ENCODE measurements at regions not wholly inside any gene's neighbourhood (a gene's known extent, or its start where the extent isn't known, plus 50 kb on each side); places are given as distances from the start of the nearest gene placed in this dataset.
"Not testable (repeated sequence)": the region's sequence is repeated elsewhere in the genome, so short reads cannot be mapped to it uniquely, and the experiment has no call there.

- peaks cover 2% of the 10 kb centered on the region; the same call in 1 of the 2 replicates for H3K36me3 ChIP-seq
- H3K9me3 ChIP-seq: peaks cover 3% of the 10 kb centered on the region; the same call in 1 of the 2 replicates
- H3K27me3 ChIP-seq: no peaks in the 10 kb centered on the region
- DNase-seq: no peak
- 0 out of 2 replicates have a peak overlapping the region, but pooled peaks have one; percentile 5 for H3K4me3 ChIP-seq
Measured at GRCh38 chr5:42989190-42989589, 50.9 kb downstream of the ANXA2R start.

DNA sequence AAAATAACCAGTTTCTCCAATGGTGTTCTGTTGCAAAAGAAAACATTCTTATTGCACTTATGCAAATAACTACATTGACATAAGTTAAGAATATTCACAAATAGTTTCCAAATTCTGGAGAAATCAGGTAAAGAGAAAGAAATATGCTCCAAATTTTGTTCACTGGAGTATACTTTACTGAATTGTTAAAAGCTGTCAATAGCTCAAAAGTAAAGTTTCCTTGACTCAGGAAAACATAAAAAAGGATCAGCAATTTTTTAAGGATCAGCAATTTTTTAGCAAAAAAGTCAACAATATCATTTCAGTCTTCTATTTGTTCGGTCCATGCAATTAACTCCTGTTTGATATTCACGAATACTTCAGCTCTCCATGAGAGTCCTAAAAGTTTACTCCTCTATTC is 51.6 kb downstream of the ANXA2R start:
- H3K4me3 ChIP-seq: no peak overlapping the region
- no peak for DNase-seq
- H3K36me3 ChIP-seq: peaks cover 2% of the 10 kb centered on the region; the same call in 1 of the 2 replicates
- peaks cover 4% of the 10 kb centered on the region; the same call in 1 of the 2 replicates for H3K9me3 ChIP-seq
- no peaks in the 10 kb centered on the region for H3K27me3 ChIP-seq

DNA sequence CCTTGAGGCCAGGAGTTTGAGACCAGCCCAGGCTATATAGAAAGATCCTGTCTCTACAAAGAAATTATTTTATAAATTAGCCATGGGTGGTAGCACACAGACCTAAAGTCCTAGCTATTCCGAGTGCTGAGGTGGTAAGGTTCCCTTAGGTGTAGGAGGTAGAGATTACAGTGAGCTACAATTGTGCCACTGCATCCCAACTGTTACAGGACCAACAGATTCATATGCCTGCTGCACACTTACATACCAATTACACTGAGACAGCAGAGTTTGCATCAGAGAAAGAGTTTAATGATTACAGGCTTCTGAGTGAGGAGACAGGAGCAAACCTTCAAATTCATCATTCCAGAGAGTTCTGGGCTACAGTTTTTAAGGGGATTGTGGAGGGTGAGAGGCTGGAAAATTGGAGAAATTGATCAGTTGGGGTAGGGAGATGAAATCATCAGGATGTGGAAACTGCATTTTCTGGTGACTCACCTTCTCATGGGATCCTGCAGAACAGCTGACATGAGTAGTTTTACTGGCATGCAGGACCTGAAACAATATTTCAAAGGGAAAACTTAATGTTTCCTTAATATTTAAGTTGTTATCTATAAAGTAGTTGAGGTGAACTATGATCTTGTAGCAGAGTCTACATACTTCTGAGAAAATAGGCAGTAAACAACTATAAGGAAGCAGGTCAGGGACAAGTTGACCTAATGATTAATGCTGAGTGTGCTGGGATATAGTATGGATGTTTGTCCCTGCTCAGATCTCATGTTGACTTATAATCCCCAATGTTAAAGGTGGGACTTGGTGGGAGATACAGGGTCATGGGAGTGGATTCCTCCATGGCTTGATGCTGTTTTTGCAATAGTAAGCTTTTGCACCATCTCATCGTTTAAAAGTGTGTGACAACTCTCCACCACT is 54.7 kb downstream of the ANXA2R start:
- H3K36me3 ChIP-seq: peaks cover 2% of the 10 kb centered on the region; the same call in 1 of the 2 replicates
- DNase-seq: no peak

GRCh38 chr5:42984307-42984706 is 55.8 kb downstream of the ANXA2R start:
- peaks cover 2% of the 10 kb centered on the region; the same call in 1 of the 2 replicates for H3K36me3 ChIP-seq
- H3K4me3 ChIP-seq: no peak overlapping the region
- peaks cover 4% of the 10 kb centered on the region; the same call in 1 of the 2 replicates for H3K9me3 ChIP-seq
- DNase-seq: no peak
- no peaks in the 10 kb centered on the region for H3K27me3 ChIP-seq

More for the DNA sequence above, 54.7 kb downstream of the ANXA2R start:
- Histone ChIP-seq H3K9me3 (peaks cover 4% of the 10 kb centered on the region; the same call in 1 of the 2 replicates), H3K27me3 (no peaks in the 10 kb centered on the region), H3K4me3 (no peak overlapping the region)

- Histone ChIP-seq H3K36me3 (peaks cover 2% of the 10 kb centered on the region; the same call in 1 of the 2 replicates), H3K9me3 (peaks cover 4% of the 10 kb centered on the region; the same call in 1 of the 2 replicates), H3K4me3 (no peak overlapping the region), H3K27me3 (no peaks in the 10 kb centered on the region)
- DNase-seq: no peak
Measured at GRCh38 chr5:42982107-42982622, 58.0 kb downstream of the ANXA2R start.

DNA sequence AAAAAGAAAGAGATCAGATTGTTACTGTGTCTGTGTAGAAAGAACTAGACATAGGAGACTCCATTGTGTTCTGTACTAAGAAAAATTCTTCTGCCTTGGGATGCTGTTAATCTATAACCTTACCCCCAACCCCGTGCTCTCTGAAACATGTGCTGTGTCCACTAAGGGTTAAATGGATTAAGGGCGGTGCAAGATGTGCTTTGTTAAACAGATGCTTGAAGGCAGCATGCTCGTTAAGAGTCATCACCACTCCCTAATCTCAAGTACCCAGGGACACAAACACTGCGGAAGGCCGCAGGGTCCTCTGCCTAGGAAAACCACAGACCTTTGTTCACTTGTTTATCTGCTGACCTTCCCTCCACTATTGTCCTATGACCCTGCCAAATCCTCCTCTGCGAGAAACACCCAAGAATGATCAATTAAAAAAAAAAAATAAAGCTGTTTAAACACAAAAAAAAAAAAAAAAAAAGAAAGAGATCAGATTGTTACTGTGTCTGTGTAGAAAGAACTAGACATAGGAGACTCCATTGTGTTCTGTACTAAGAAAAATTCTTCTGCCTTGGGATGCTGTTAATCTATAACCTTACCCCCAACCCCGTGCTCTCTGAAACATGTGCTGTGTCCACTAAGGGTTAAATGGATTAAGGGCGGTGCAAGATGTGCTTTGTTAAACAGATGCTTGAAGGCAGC is 58.6 kb downstream of the ANXA2R start:
- not testable (repeated sequence) for DNase-seq, H3K4me3 ChIP-seq, H3K27me3 ChIP-seq, H3K36me3 ChIP-seq, H3K9me3 ChIP-seq

GRCh38 chr5:42981015-42981414 is 59.1 kb downstream of the ANXA2R start:
- H3K4me3 ChIP-seq, H3K27me3 ChIP-seq, DNase-seq, H3K36me3 ChIP-seq, H3K9me3 ChIP-seq: not testable (repeated sequence)

DNA sequence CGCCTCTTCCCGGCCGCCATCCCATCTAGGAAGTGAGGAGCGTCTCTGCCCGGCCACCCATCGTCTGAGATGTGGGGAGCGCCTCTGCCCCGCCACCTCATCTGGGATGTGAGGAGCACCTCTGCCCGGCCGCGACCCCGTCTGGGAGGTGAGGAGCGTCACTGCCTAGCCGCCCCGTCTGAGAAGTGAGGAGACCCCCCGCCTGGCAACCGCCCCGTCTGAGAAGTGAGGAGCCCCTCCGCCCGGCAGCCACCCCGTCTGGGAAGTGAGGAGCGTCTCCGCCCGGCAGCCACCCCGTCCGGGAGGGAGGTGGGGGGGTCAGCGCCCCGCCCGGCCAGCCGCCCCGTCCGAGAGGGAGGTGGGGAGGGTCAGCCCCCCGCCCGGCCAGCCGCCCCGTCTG is 59.7 kb downstream of the ANXA2R start:
- not testable (repeated sequence) for H3K36me3 ChIP-seq, H3K9me3 ChIP-seq, H3K27me3 ChIP-seq, H3K4me3 ChIP-seq, DNase-seq

DNA sequence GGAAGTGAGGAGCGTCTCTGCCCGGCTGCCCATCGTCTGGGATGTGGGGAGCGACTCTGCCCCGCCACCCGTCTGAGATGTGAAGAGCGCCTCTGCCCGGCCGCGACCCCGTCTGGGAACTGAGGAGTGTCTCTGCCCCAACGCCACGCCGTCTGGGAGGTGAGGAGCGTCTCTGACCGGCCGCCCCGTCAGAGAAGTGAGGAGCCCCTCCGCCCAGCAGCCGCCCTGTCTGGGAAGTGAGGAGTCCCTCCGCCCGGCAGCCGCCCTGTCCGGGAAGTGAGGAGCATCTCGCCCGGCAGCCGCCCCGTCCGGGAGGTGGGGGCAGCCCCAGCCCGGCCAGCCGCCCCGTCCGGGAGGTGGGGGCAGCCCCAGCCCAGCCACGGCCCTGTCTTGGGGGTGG is 60.9 kb downstream of the ANXA2R start:
- H3K27me3 ChIP-seq, H3K9me3 ChIP-seq, DNase-seq, H3K36me3 ChIP-seq, H3K4me3 ChIP-seq: not testable (repeated sequence)

GRCh38 chr5:42974536-42974935 is 65.6 kb downstream of the ANXA2R start:
- DNase-seq: no peak
- no peaks in the 10 kb centered on the region for H3K36me3 ChIP-seq
- no peaks in the 10 kb centered on the region for H3K9me3 ChIP-seq
- H3K4me3 ChIP-seq: no peak overlapping the region
- no peaks in the 10 kb centered on the region for H3K27me3 ChIP-seq

DNA sequence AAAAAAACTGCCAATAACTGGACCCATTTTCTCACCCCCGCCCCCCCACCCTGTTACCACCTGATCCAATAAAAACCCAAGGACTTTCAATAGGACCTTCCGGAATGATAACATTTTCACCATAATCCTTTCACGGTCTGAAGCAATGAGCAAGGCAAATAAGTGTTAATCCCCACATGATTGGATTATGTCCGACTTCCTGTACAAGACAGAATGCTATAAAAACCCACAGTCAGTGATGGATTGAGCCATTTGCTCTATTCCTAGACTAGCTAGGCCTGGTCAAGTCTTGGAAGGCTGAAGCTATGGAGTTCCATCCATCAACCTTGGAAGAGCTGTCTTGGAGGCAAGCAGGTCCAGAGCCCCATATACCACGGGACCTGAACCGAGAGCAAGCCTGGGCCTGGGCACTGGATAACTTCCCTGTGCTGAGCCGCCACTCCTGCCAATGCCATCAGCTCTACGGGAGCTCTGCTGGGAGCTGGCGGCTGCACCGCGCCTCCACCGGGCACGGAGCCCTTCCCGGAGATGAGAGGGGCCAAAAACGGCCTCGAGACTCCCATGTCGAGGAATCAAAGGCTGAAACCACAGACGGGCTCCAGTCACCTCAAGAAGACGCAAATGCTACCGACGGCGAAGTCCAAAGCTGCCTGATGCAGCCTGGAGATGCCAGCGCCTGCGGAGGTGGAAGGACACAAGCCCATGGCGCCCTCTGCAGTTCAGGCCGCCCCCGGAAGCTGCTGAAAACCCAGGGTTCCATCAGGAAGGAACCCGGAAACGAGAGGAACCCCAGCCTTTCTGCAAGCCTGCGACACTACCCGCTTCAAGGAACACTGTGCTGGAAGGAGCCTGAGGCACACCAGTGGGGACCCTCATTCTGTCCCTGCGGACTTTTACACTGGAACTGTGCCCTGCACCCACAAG is 69.2 kb downstream of the ANXA2R start:
- H3K4me3 ChIP-seq: no peak overlapping the region
- no peaks in the 10 kb centered on the region for H3K9me3 ChIP-seq
- H3K36me3 ChIP-seq: no peaks in the 10 kb centered on the region
- no peak for DNase-seq
- H3K27me3 ChIP-seq: no peaks in the 10 kb centered on the region

GRCh38 chr5:42965934-42966333 is 74.2 kb downstream of the ANXA2R start:
- H3K36me3 ChIP-seq: no peaks in the 10 kb centered on the region
- no peaks in the 10 kb centered on the region for H3K27me3 ChIP-seq
- H3K4me3 ChIP-seq: no peak overlapping the region
- DNase-seq: no peak
- H3K9me3 ChIP-seq: no peaks in the 10 kb centered on the region

- no peaks in the 10 kb centered on the region for H3K36me3 ChIP-seq
- H3K4me3 ChIP-seq: no peak overlapping the region
- H3K27me3 ChIP-seq: no peaks in the 10 kb centered on the region
Measured at GRCh38 chr5:42963412-42963811, 76.7 kb downstream of the ANXA2R start.

GRCh38 chr5:42962124-42962523 is 78.0 kb downstream of the ANXA2R start:
- H3K4me3 ChIP-seq: no peak overlapping the region
- no peaks in the 10 kb centered on the region for H3K36me3 ChIP-seq
- H3K9me3 ChIP-seq: no peaks in the 10 kb centered on the region
- no peaks in the 10 kb centered on the region for H3K27me3 ChIP-seq
- no peak for DNase-seq

More at GRCh38 chr5:42963412-42963811, 76.7 kb downstream of the ANXA2R start:
- DNase-seq: no peak
- H3K9me3 ChIP-seq: no peaks in the 10 kb centered on the region

- no peak for DNase-seq
- Histone ChIP-seq H3K4me3 (no peak overlapping the region), H3K9me3 (no peaks in the 10 kb centered on the region), H3K36me3 (no peaks in the 10 kb centered on the region), H3K27me3 (no peaks in the 10 kb centered on the region)
Measured at GRCh38 chr5:42960506-42960905, 79.6 kb downstream of the ANXA2R start.

DNA sequence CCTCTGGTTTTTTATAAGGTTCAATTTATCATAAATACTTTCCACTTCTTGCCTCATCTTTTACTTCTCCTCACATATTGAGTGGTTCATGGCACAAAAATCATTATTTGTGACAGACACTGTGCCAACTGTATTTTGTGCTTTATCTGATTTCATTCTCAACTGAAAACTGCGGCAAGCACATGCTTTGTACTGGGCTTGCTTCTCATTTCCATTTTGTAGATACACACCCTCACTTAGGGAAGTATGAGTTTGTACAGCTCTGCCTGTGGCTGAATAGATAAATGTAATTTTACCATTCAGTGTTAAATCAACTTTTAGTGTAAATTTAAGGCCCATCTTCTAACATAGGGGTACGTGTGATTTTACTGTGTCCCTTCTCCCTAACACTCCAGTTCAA is 83.6 kb downstream of the ANXA2R start:
- no peak for DNase-seq

More for the DNA sequence above, 83.6 kb downstream of the ANXA2R start:
- H3K4me3 ChIP-seq: no peak overlapping the region
- peaks cover 17% of the 10 kb centered on the region for H3K9me3 ChIP-seq
- no peaks in the 10 kb centered on the region for H3K36me3 ChIP-seq
- no peaks in the 10 kb centered on the region for H3K27me3 ChIP-seq

All from MG63 (cell line).